ENCODE measurements at regions not wholly inside any gene's neighbourhood (a gene's known extent, or its start where the extent isn't known, plus 50 kb on each side); places are given as distances from the start of the nearest gene placed in this dataset.

- Histone ChIP-seq H2AFZ (ENCODE audit: control insufficient read depth, low read depth, low read length) (no peak overlapping the region), H3K4me2 (ENCODE audit: control insufficient read depth, insufficient read depth) (no peak overlapping the region), H3K4me1 (ENCODE audit: control insufficient read depth, insufficient read depth, low read length) (peaks cover 4% of the 10 kb centered on the region; the same call in 1 of the 2 replicates), H3K27me3 (replicated peaks in 1 of 2; ENCODE audit: control insufficient read depth in 2 of 2, insufficient read depth in 2 of 2, low read length in 1 of 2) (no peaks in the 10 kb centered on the region; a peak in 1 of 4 replicates), H3K4me3 (no peak overlapping the region), H3K27ac (ENCODE audit: control insufficient read depth, insufficient read depth) (no peak overlapping the region), H3K36me3 (ENCODE audit: control insufficient read depth in 2 of 2, insufficient read depth in 2 of 2, low read length in 1 of 2) (no peaks in the 10 kb centered on the region), H4K20me1 (ENCODE audit: control insufficient read depth, insufficient read depth) (no peaks in the 10 kb centered on the region), H3K9me3 (replicated peaks; ENCODE audit: control insufficient read depth, insufficient read depth, low read length) (peaks cover 6% of the 10 kb centered on the region; the same call in 2 of the 3 replicates), H3K9ac (ENCODE audit: control insufficient read depth, insufficient read depth, low read length) (no peak overlapping the region), H3K79me2 (ENCODE audit: control insufficient read depth, insufficient read depth, low read length) (no peaks in the 10 kb centered on the region)
- in situ Hi-C loops (cut with MboI): no loop called here
- ATAC-seq (no peak), FAIRE-seq (no peak), DNase-seq (ENCODE audit: low read depth, low spot score) (no peak)
- ChIA-PET SMC1A (ENCODE audit: uncharacterized antibody, unreplicated experiment) (no interaction called here), CTCF (no interaction called here), POLR2A (no interaction called here), RAD21 (ENCODE audit: unreplicated experiment) (no interaction called here)
- TF ChIP-seq KDM1A (IDR thresholded peaks at IDR 0.05; ENCODE audit: borderline replicate concordance): no peak
- TF ChIP-seq ZNF274 (IDR thresholded peaks at IDR 0.05; ENCODE audit: insufficient read depth, insufficient read length): no peak
- TF ChIP-seq CBFB (IDR thresholded peaks at IDR 0.05; ENCODE audit: low read depth): no peak
- TF ChIP-seq CREM (IDR thresholded peaks at IDR 0.05; ENCODE audit: low read depth): no peak
- intact Hi-C loops (cut with micrococcal nuclease; ENCODE audit: unreplicated experiment): no loop called here
- no TSS peak for BruUV-seq (replicated peaks)
Observed at GRCh38 chr11:34824425-34824824, 91.8 kb downstream of the APIP start.

GRCh38 chr11:34823639-34824038 is 92.5 kb downstream of the APIP start:
- no peak overlapping the region for H2AFZ ChIP-seq (ENCODE audit: control insufficient read depth, low read depth, low read length)
- H3K4me2 ChIP-seq (ENCODE audit: control insufficient read depth, insufficient read depth): no peak overlapping the region
- H3K4me3 ChIP-seq: no peak overlapping the region
- no TSS peak for BruUV-seq (replicated peaks)
- ChIA-PET CTCF (interaction anchor here (0.6 kb wide), 1 partner anchor 616 kb away, joined by 3 read pairs; no protein-coding TSS in a partner anchor), POLR2A (no interaction called here), RAD21 (ENCODE audit: unreplicated experiment) (no interaction called here), SMC1A (ENCODE audit: uncharacterized antibody, unreplicated experiment) (no interaction called here)
- no peak for TF ChIP-seq DPF2 (IDR thresholded peaks at IDR 0.05)
- peaks cover 4% of the 10 kb centered on the region; the same call in 1 of the 2 replicates for H3K4me1 ChIP-seq (ENCODE audit: control insufficient read depth, insufficient read depth, low read length)
- H3K27me3 ChIP-seq (replicated peaks in 1 of 2; ENCODE audit: control insufficient read depth in 2 of 2, insufficient read depth in 2 of 2, low read length in 1 of 2): no peaks in the 10 kb centered on the region; a peak in 1 of 4 replicates
- 0% methylated on average over 2 of the region's 2 CpGs for WGBS (ENCODE audit: insufficient coverage, insufficient replicate concordance, low lambda C conversion rate, missing lambda C conversion rate)
- FAIRE-seq (no peak), DNase-seq (ENCODE audit: low read depth, low spot score) (no peak), ATAC-seq (no peak)
- peaks cover 6% of the 10 kb centered on the region; the same call in 2 of the 3 replicates for H3K9me3 ChIP-seq (replicated peaks; ENCODE audit: control insufficient read depth, insufficient read depth, low read length)
- H4K20me1 ChIP-seq (ENCODE audit: control insufficient read depth, insufficient read depth): no peaks in the 10 kb centered on the region
- no peak overlapping the region for H3K9ac ChIP-seq (ENCODE audit: control insufficient read depth, insufficient read depth, low read length)
- no peaks in the 10 kb centered on the region for H3K79me2 ChIP-seq (ENCODE audit: control insufficient read depth, insufficient read depth, low read length)
- intact Hi-C loops (cut with micrococcal nuclease; ENCODE audit: unreplicated experiment): no loop called here
- no peak overlapping the region for H3K27ac ChIP-seq (ENCODE audit: control insufficient read depth, insufficient read depth)
- H3K36me3 ChIP-seq (ENCODE audit: control insufficient read depth in 2 of 2, insufficient read depth in 2 of 2, low read length in 1 of 2): no peaks in the 10 kb centered on the region
- in situ Hi-C loops (cut with MboI): no loop called here

Measured in GM12878 (cell line).